ENCODE measurements at regions not wholly inside any gene's neighbourhood (a gene's known extent, or its start where the extent isn't known, plus 50 kb on each side); places are given as distances from the start of the nearest gene placed in this dataset.

GRCh38 chr7:47664650-47665195 is 82.8 kb upstream of the TNS3 start:
- Histone ChIP-seq H3K4me3 (ENCODE audit: low read depth, low read length) (no peak overlapping the region), H3K27me3 (ENCODE audit: insufficient read depth, low read length) (no peaks in the 10 kb centered on the region), H2AFZ (ENCODE audit: low read length, unreplicated experiment) (no peak overlapping the region), H3K4me1 (ENCODE audit: control insufficient read depth, insufficient read depth, low read length, unreplicated experiment) (peaks cover 14% of the 10 kb centered on the region), H3K36me3 (ENCODE audit: insufficient read depth, low read length) (no peaks in the 10 kb centered on the region), H3K79me2 (ENCODE audit: control insufficient read depth, insufficient read depth, low read length, unreplicated experiment) (no peaks in the 10 kb centered on the region), H3K27ac (ENCODE audit: low read depth, low read length) (no peak overlapping the region)

- H3K36me3 ChIP-seq (ENCODE audit: insufficient read depth, low read length): no peaks in the 10 kb centered on the region
- H3K27me3 ChIP-seq (ENCODE audit: insufficient read depth, low read length): no peaks in the 10 kb centered on the region
- no peak overlapping the region for H3K4me3 ChIP-seq (ENCODE audit: low read depth, low read length)
- no peak overlapping the region for H3K27ac ChIP-seq (ENCODE audit: low read depth, low read length)
- H3K4me1 ChIP-seq (ENCODE audit: control insufficient read depth, insufficient read depth, low read length, unreplicated experiment): peaks cover 6% of the 10 kb centered on the region
- H3K79me2 ChIP-seq (ENCODE audit: control insufficient read depth, insufficient read depth, low read length, unreplicated experiment): no peaks in the 10 kb centered on the region
- H2AFZ ChIP-seq (ENCODE audit: low read length, unreplicated experiment): no peak overlapping the region
Observed at GRCh38 chr7:47663851-47664250, 81.9 kb upstream of the TNS3 start.

GRCh38 chr7:47663213-47663612 is 81.3 kb upstream of the TNS3 start:
- Histone ChIP-seq H3K4me1 (ENCODE audit: control insufficient read depth, insufficient read depth, low read length, unreplicated experiment) (peaks cover 5% of the 10 kb centered on the region), H3K36me3 (ENCODE audit: insufficient read depth, low read length) (no peaks in the 10 kb centered on the region), H2AFZ (ENCODE audit: low read length, unreplicated experiment) (no peak overlapping the region), H3K4me3 (ENCODE audit: low read depth, low read length) (no peak overlapping the region), H3K27me3 (ENCODE audit: insufficient read depth, low read length) (no peaks in the 10 kb centered on the region), H3K79me2 (ENCODE audit: control insufficient read depth, insufficient read depth, low read length, unreplicated experiment) (no peaks in the 10 kb centered on the region), H3K27ac (ENCODE audit: low read depth, low read length) (no peak overlapping the region)

- Histone ChIP-seq H3K27me3 (ENCODE audit: insufficient read depth, low read length) (no peaks in the 10 kb centered on the region), H3K27ac (ENCODE audit: low read depth, low read length) (no peak overlapping the region), H3K4me1 (ENCODE audit: control insufficient read depth, insufficient read depth, low read length, unreplicated experiment) (no peaks in the 10 kb centered on the region), H3K4me3 (ENCODE audit: low read depth, low read length) (no peak overlapping the region), H3K79me2 (ENCODE audit: control insufficient read depth, insufficient read depth, low read length, unreplicated experiment) (no peaks in the 10 kb centered on the region), H2AFZ (ENCODE audit: low read length, unreplicated experiment) (no peak overlapping the region), H3K36me3 (ENCODE audit: insufficient read depth, low read length) (no peaks in the 10 kb centered on the region)
Observed at GRCh38 chr7:47661051-47661714, 79.3 kb upstream of the TNS3 start.

- Histone ChIP-seq H3K79me2 (ENCODE audit: control insufficient read depth, insufficient read depth, low read length, unreplicated experiment) (no peaks in the 10 kb centered on the region), H2AFZ (ENCODE audit: low read length, unreplicated experiment) (no peak overlapping the region), H3K27me3 (ENCODE audit: insufficient read depth, low read length) (no peaks in the 10 kb centered on the region), H3K27ac (ENCODE audit: low read depth, low read length) (no peak overlapping the region), H3K4me3 (ENCODE audit: low read depth, low read length) (no peak overlapping the region), H3K4me1 (ENCODE audit: control insufficient read depth, insufficient read depth, low read length, unreplicated experiment) (peaks cover 6% of the 10 kb centered on the region), H3K36me3 (ENCODE audit: insufficient read depth, low read length) (no peaks in the 10 kb centered on the region)
Observed at GRCh38 chr7:47659664-47660462, 78.0 kb upstream of the TNS3 start.

GRCh38 chr7:47658886-47659635 is 77.2 kb upstream of the TNS3 start:
- Histone ChIP-seq H3K27me3 (ENCODE audit: insufficient read depth, low read length) (no peaks in the 10 kb centered on the region), H3K79me2 (ENCODE audit: control insufficient read depth, insufficient read depth, low read length, unreplicated experiment) (no peaks in the 10 kb centered on the region), H3K4me3 (ENCODE audit: low read depth, low read length) (no peak overlapping the region), H3K4me1 (ENCODE audit: control insufficient read depth, insufficient read depth, low read length, unreplicated experiment) (peaks cover 14% of the 10 kb centered on the region), H3K27ac (ENCODE audit: low read depth, low read length) (no peak overlapping the region), H3K36me3 (ENCODE audit: insufficient read depth, low read length) (no peaks in the 10 kb centered on the region), H2AFZ (ENCODE audit: low read length, unreplicated experiment) (no peak overlapping the region)

GRCh38 chr7:47657126-47657525 is 75.2 kb upstream of the TNS3 start:
- Histone ChIP-seq H3K4me1 (ENCODE audit: control insufficient read depth, insufficient read depth, low read length, unreplicated experiment) (peaks cover 33% of the 10 kb centered on the region), H2AFZ (ENCODE audit: low read length, unreplicated experiment) (no peak overlapping the region), H3K36me3 (ENCODE audit: insufficient read depth, low read length) (no peaks in the 10 kb centered on the region), H3K4me3 (ENCODE audit: low read depth, low read length) (no peak overlapping the region), H3K27ac (ENCODE audit: low read depth, low read length) (no peak overlapping the region), H3K79me2 (ENCODE audit: control insufficient read depth, insufficient read depth, low read length, unreplicated experiment) (no peaks in the 10 kb centered on the region), H3K27me3 (ENCODE audit: insufficient read depth, low read length) (no peaks in the 10 kb centered on the region)

- peaks cover 47% of the 10 kb centered on the region for H3K4me1 ChIP-seq (ENCODE audit: control insufficient read depth, insufficient read depth, low read length, unreplicated experiment)
- H3K27me3 ChIP-seq (ENCODE audit: insufficient read depth, low read length): no peaks in the 10 kb centered on the region
- no peak overlapping the region for H3K4me3 ChIP-seq (ENCODE audit: low read depth, low read length)
- no peaks in the 10 kb centered on the region for H3K36me3 ChIP-seq (ENCODE audit: insufficient read depth, low read length)
- H3K79me2 ChIP-seq (ENCODE audit: control insufficient read depth, insufficient read depth, low read length, unreplicated experiment): no peaks in the 10 kb centered on the region
- H2AFZ ChIP-seq (ENCODE audit: low read length, unreplicated experiment): peak overlapping the region; percentile 55
- peak overlapping the region; percentile 100 for H3K27ac ChIP-seq (ENCODE audit: low read depth, low read length)
Observed at GRCh38 chr7:47654672-47655298, 72.9 kb upstream of the TNS3 start.

GRCh38 chr7:47653550-47654411 is 71.9 kb upstream of the TNS3 start:
- Histone ChIP-seq H3K36me3 (ENCODE audit: insufficient read depth, low read length) (no peaks in the 10 kb centered on the region), H3K79me2 (ENCODE audit: control insufficient read depth, insufficient read depth, low read length, unreplicated experiment) (no peaks in the 10 kb centered on the region), H3K27me3 (ENCODE audit: insufficient read depth, low read length) (no peaks in the 10 kb centered on the region), H3K4me3 (ENCODE audit: low read depth, low read length) (peak overlapping the region; percentile 20; the same call in 1 of the 2 replicates), H3K27ac (ENCODE audit: low read depth, low read length) (peak overlapping the region; percentile 100), H2AFZ (ENCODE audit: low read length, unreplicated experiment) (peak overlapping the region; percentile 51), H3K4me1 (ENCODE audit: control insufficient read depth, insufficient read depth, low read length, unreplicated experiment) (peaks cover 47% of the 10 kb centered on the region)

Data from ACC112 (cell line).